AG09309 (cell line): ENCODE measurements at regions not wholly inside any gene's neighbourhood (a gene's known extent, or its start where the extent isn't known, plus 50 kb on each side); places are given as distances from the start of the nearest gene placed in this dataset.

Source experiments
- DNase-seq: peaks from one replicate; pipeline ENCODE4 v3.0.0-alpha.2; 2010; ENCODE audit warnings: low read depth
- H3K4me3 ChIP-seq: 2 replicates; pipeline ENCODE4 v1.5.1; 2011; ENCODE audit warnings: mild to moderate bottlenecking, low read depth, low read length, moderate library complexity; ENCODE audit not compliant: control insufficient read depth
- CTCF ChIP-seq: IDR thresholded peaks from 2 replicates; pipeline ENCODE4 v1.5.1; 2011; ENCODE audit warnings: mild to moderate bottlenecking, low read depth, low read length, inconsistent platforms; ENCODE audit not compliant: insufficient read depth, control insufficient read depth; ENCODE audit errors: missing control alignments

GRCh38 chr11:36948460-36949127 lies 350.6 kb upstream of the RAG2 start:
- H3K4me3 ChIP-seq: no peak overlapping the region
- no peak for DNase-seq
- no peak for TF ChIP-seq CTCF

GRCh38 chr11:36945384-36945783 lies 347.3 kb upstream of the RAG2 start:
- peak; percentile 10 for TF ChIP-seq CTCF
- no peak overlapping the region for H3K4me3 ChIP-seq
- no peak for DNase-seq

GRCh38 chr11:36933481-36933880 lies 335.4 kb upstream of the RAG2 start:
- no peak for TF ChIP-seq CTCF

GRCh38 chr11:36931139-36931538 lies 333.1 kb upstream of the RAG2 start:
- no peak overlapping the region for H3K4me3 ChIP-seq
- no peak for TF ChIP-seq CTCF
- DNase-seq: no peak

More at GRCh38 chr11:36933481-36933880, 335.4 kb upstream of the RAG2 start:
- H3K4me3 ChIP-seq: no peak overlapping the region
- DNase-seq: no peak

- H3K4me3 ChIP-seq: no peak overlapping the region
- no peak for TF ChIP-seq CTCF
- no peak for DNase-seq
Measured at GRCh38 chr11:36930256-36930655, 332.2 kb upstream of the RAG2 start.

- H3K4me3 ChIP-seq: no peak overlapping the region
- no peak for TF ChIP-seq CTCF
- no peak for DNase-seq
Measured at GRCh38 chr11:36929401-36929800, 331.4 kb upstream of the RAG2 start.
